LNCAP (cell line): ENCODE measurements at regions not wholly inside any gene's neighbourhood (a gene's known extent, or its start where the extent isn't known, plus 50 kb on each side); places are given as distances from the start of the nearest gene placed in this dataset.

Experiments
- CTCF ChIP-seq: fragments of 450-650 bp; IDR thresholded peaks from 2 replicates; pipeline ENCODE4 v1.5.1; 2017; ENCODE audit warnings: mild to moderate bottlenecking

GRCh38 chr2:176675271-176675949, 406.2 kb downstream of the MTX2 start:
- no peak for TF ChIP-seq CTCF

- no peak for TF ChIP-seq CTCF
Observed at GRCh38 chr2:176677746-176678265, 408.6 kb downstream of the MTX2 start.

GRCh38 chr2:176678571-176678970, 409.3 kb downstream of the MTX2 start:
- TF ChIP-seq CTCF = no peak

GRCh38 chr2:176679061-176679669, 409.9 kb downstream of the MTX2 start:
- TF ChIP-seq CTCF = no peak

GRCh38 chr2:176680916-176681516, 411.8 kb downstream of the MTX2 start:
- TF ChIP-seq CTCF = no peak

- no peak for TF ChIP-seq CTCF
Observed at GRCh38 chr2:176681584-176682115, 412.4 kb downstream of the MTX2 start.

GRCh38 chr2:176682278-176682677, 413.0 kb downstream of the MTX2 start:
- TF ChIP-seq CTCF = no peak
